ENCODE measurements at regions not wholly inside any gene's neighbourhood (a gene's known extent, or its start where the extent isn't known, plus 50 kb on each side); places are given as distances from the start of the nearest gene placed in this dataset.

GRCh38 chr14:25394791-25395391 is 344.9 kb upstream of the STXBP6 start:
- TF ChIP-seq CTCF (IDR thresholded peaks at IDR 0.05; ENCODE audit: insufficient read depth, low read length, poor library complexity, severe bottlenecking) (no peak), EZH2phosphoT487 (conservative IDR thresholded peaks at IDR 0.05; ENCODE audit: low read length) (no peak)
